Cerebellar cortex (tissue), 1 donor: ENCODE measurements at regions not wholly inside any gene's neighbourhood (a gene's known extent, or its start where the extent isn't known, plus 50 kb on each side); places are given as distances from the start of the nearest gene placed in this dataset.
A peak's percentile ranks its signal among the peaks of the same experiment; 100 is the strongest.
"Not testable (repeated sequence)": the region's sequence is repeated elsewhere in the genome, so short reads cannot be mapped to it uniquely, and the experiment has no call there.

Experiments used
- DNase-seq: peaks from one replicate; pipeline ENCODE4 v3.0.0-alpha.2; 2015; ENCODE audit warnings: low spot score

- DNase-seq = no peak
These were observed 1217.4 kb upstream of the FLRT2 start for GRCh38 chr14:84312551-84312950.

- DNase-seq = no peak
These were observed 1206.5 kb upstream of the FLRT2 start for GRCh38 chr14:84323450-84323849.

- DNase-seq = no peak
These were observed 1206.0 kb upstream of the FLRT2 start for GRCh38 chr14:84323978-84324377.

GRCh38 chr14:84336433-84336832 lies 1193.5 kb upstream of the FLRT2 start:
- no peak for DNase-seq

GRCh38 chr14:84340938-84341337 lies 1189.0 kb upstream of the FLRT2 start:
- DNase-seq = no peak

GRCh38 chr14:84341867-84342266 lies 1188.1 kb upstream of the FLRT2 start:
- not testable (repeated sequence) for DNase-seq

GRCh38 chr14:84343656-84344055 lies 1186.3 kb upstream of the FLRT2 start:
- no peak for DNase-seq

- DNase-seq = no peak
These were observed 1178.3 kb upstream of the FLRT2 start for GRCh38 chr14:84351646-84352045.

GRCh38 chr14:84361476-84361875 lies 1168.5 kb upstream of the FLRT2 start:
- no peak for DNase-seq

- DNase-seq = no peak
These were observed 1154.7 kb upstream of the FLRT2 start for GRCh38 chr14:84375235-84375634.

GRCh38 chr14:84390010-84390409 lies 1139.9 kb upstream of the FLRT2 start:
- DNase-seq = no peak

GRCh38 chr14:84397631-84398030 lies 1132.3 kb upstream of the FLRT2 start:
- DNase-seq = no peak

GRCh38 chr14:84399296-84399910 lies 1130.5 kb upstream of the FLRT2 start:
- DNase-seq = no peak

- no peak for DNase-seq
These were observed 1128.3 kb upstream of the FLRT2 start for GRCh38 chr14:84401631-84402030.

GRCh38 chr14:84403585-84403984 lies 1126.4 kb upstream of the FLRT2 start:
- DNase-seq = no peak

GRCh38 chr14:84404246-84404645 lies 1125.7 kb upstream of the FLRT2 start:
- no peak for DNase-seq

- no peak for DNase-seq
These were observed 1120.5 kb upstream of the FLRT2 start for GRCh38 chr14:84409435-84409834.

- DNase-seq = no peak
These were observed 1119.6 kb upstream of the FLRT2 start for GRCh38 chr14:84410344-84410743.

GRCh38 chr14:84420221-84420620 lies 1109.7 kb upstream of the FLRT2 start:
- DNase-seq = no peak

GRCh38 chr14:84421621-84422020 lies 1108.3 kb upstream of the FLRT2 start:
- no peak for DNase-seq

- DNase-seq = no peak
These were observed 1104.0 kb upstream of the FLRT2 start for GRCh38 chr14:84425968-84426367.

- peak; percentile 1 for DNase-seq
These were observed 1097.3 kb upstream of the FLRT2 start for GRCh38 chr14:84432676-84433075.

GRCh38 chr14:84433961-84434360 lies 1096.0 kb upstream of the FLRT2 start:
- DNase-seq = no peak

- DNase-seq = no peak
These were observed 1094.1 kb upstream of the FLRT2 start for GRCh38 chr14:84435820-84436324.
